GM23248 (cell line): ENCODE measurements at regions not wholly inside any gene's neighbourhood (a gene's known extent, or its start where the extent isn't known, plus 50 kb on each side); places are given as distances from the start of the nearest gene placed in this dataset.

ENCODE experiments used
- EZH2 ChIP-seq: fragments of 200-600 bp; sonication (generic); IDR thresholded peaks from 2 replicates; pipeline ENCODE4 v1.6.1; 2018; ENCODE audit warnings: antibody characterized with exemption, mild to moderate bottlenecking; ENCODE audit not compliant: insufficient read depth, poor library complexity, severe bottlenecking
- EZH2phosphoT487 ChIP-seq: fragments of 200-600 bp; sonication (generic); IDR thresholded peaks from 2 replicates; pipeline ENCODE4 v1.6.1; 2018; ENCODE audit warnings: antibody characterized with exemption, moderate library complexity, mild to moderate bottlenecking, low read depth; ENCODE audit not compliant: insufficient read depth

DNA sequence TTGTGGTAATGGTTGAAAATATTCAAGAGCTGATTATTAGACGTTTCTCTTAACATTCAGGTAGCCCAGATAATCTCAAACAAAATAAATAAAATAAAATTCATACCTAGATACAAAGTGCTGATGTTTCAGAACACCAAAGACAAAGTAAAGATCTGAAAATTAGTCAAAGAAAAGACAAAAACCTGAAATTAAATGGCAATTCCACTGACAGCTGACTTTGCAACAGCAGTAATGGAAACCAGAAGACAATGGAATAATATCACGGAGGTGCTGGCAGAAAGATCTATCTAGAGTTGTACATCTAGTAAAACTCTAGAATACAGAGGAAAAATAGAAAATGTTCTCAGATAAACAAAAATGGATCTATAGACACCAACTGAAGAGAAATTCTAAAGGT is 58.0 kb upstream of the IKZF1 start:
- no peak for TF ChIP-seq EZH2
- no peak for TF ChIP-seq EZH2phosphoT487
